ENCODE measurements at regions not wholly inside any gene's neighbourhood (a gene's known extent, or its start where the extent isn't known, plus 50 kb on each side); places are given as distances from the start of the nearest gene placed in this dataset.

DNA sequence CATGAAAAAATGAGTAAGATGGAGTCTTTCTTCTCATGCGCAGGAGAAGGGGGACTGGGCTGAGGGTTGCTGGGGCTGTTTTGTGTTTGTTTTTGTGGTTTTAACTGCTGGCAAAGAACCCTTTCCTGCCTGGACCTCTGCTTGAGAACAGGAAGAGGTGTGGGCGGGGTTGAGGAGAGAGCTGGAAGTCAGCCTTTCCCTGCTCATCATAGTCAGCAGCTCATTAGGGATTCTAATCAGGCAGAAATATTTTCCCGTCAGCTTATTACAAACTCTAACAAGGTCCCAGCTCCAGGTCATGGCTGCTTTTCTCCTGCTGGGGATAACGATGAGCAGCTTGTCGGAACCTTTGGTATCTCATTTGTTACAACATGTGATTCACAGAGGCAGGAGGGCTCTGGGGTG is 185.0 kb upstream of the NRXN3 start:
- Histone ChIP-seq H3K4me1 (peaks cover 0 to 14% (median 0%) of the 10 kb centered on the region in 3 donors), H3K4me3 (no peak overlapping the region), H3K36me3 (no peaks in the 10 kb centered on the region), H3K27ac (no peak overlapping the region), H3K9me3 (no peaks in the 10 kb centered on the region), H3K27me3 (peaks cover 19% of the 10 kb centered on the region)
- ATAC-seq = no peak
- 25 to 34% methylated on average over 2 to 5 of the region's 5 CpGs for WGBS, 2 donors (ENCODE audit: low coverage in 1 of 2)
- TF ChIP-seq EP300 (IDR thresholded peaks at IDR 0.05) = no peak
- TF ChIP-seq POLR2A (IDR thresholded peaks at IDR 0.05) = no peak
- no peak for TF ChIP-seq POLR2AphosphoS5 (IDR thresholded peaks at IDR 0.05)
- TF ChIP-seq, protein P1, sequence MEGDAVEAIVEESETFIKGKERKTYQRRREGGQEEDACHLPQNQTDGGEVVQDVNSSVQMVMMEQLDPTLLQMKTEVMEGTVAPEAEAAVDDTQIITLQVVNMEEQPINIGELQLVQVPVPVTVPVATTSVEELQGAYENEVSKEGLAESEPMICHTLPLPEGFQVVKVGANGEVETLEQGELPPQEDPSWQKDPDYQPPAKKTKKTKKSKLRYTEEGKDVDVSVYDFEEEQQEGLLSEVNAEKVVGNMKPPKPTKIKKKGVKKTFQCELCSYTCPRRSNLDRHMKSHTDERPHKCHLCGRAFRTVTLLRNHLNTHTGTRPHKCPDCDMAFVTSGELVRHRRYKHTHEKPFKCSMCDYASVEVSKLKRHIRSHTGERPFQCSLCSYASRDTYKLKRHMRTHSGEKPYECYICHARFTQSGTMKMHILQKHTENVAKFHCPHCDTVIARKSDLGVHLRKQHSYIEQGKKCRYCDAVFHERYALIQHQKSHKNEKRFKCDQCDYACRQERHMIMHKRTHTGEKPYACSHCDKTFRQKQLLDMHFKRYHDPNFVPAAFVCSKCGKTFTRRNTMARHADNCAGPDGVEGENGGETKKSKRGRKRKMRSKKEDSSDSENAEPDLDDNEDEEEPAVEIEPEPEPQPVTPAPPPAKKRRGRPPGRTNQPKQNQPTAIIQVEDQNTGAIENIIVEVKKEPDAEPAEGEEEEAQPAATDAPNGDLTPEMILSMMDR (IDR thresholded peaks at IDR 0.05) = no peak

DNA sequence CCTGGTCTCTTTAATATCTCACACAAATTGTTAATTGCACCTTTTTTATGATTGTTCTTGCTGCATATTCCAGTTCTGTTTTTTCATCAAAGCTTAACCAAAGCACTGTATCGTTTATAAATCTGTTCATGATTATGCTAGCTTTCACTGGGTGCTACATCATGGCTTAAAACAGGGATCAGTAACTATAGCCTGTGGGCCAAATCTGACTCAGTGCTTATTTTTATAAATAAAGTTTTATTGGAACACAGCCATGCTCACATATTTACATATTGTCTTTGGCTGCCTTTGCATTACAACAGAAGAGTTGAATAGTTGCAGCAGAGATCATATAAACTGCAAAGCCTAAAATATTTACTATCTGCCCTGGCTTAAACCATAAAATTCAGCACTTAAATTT is 183.4 kb upstream of the NRXN3 start:
- no peak overlapping the region for H3K4me3 ChIP-seq
- H3K36me3 ChIP-seq = no peaks in the 10 kb centered on the region
- WGBS, 2 donors (ENCODE audit: low coverage in 1 of 2) = 76% methylated on average over 1 of the region's 1 CpG; no CpG with 5 or more reads in 1 of the 2 donors
- H3K4me1 ChIP-seq = peaks cover 0 to 7% (median 0%) of the 10 kb centered on the region in 3 donors
- TF ChIP-seq POLR2A (IDR thresholded peaks at IDR 0.05) (no peak), EP300 (IDR thresholded peaks at IDR 0.05) (no peak)
- H3K27me3 ChIP-seq = peaks cover 4% of the 10 kb centered on the region
- no peak overlapping the region for H3K27ac ChIP-seq
- no peaks in the 10 kb centered on the region for H3K9me3 ChIP-seq
- ATAC-seq = no peak

DNA sequence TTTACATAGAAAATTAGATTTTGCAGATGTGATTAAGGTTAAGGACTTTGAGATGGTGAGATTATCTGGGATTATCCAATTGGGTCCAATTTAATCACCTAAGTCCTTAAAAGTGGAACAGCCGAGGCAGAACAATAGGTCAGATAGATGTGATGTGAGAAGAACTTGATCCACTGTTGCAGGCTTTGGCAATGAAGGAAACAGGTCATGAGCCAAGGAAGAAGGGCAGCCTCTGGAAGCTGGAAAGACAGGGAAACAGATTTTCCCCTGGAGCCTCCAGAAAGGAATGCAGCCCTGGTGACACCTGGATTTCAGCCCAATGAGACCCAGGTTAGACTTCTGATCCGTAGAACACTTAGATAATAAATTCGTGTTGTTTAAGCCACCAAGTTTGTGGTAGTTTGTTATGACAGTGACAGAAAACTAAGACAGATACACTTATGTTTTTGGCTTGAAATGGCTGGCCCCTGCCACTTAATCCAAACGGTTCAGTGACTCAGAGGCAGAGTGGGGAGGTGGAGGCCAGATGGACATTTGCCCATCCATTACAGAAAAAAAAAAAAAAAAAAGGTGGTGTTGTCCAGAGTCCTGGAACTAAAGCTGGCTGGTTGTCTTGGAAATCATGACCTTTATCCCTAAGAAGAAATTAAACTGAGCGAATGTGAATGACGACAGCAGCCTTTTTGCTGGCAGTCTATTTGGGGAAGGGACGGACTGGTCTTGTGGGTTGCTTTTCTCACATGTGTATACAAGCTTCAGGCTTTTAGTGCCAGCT is 181.9 kb upstream of the NRXN3 start:
- TF ChIP-seq, protein P1 (IDR thresholded peaks at IDR 0.05) = no peak
- no peak for TF ChIP-seq POLR2A (IDR thresholded peaks at IDR 0.05)
- TF ChIP-seq EP300 (IDR thresholded peaks at IDR 0.05) = no peak
- no peak for TF ChIP-seq POLR2AphosphoS5 (IDR thresholded peaks at IDR 0.05)
- Histone ChIP-seq H3K9me3 (no peaks in the 10 kb centered on the region), H3K36me3 (no peaks in the 10 kb centered on the region), H3K4me3 (no peak overlapping the region), H3K27me3 (no peaks in the 10 kb centered on the region), H3K27ac (peak overlapping the region in 2 of 4 donors; percentile 36 to 57), H3K4me1 (peaks cover 0 to 7% (median 0%) of the 10 kb centered on the region in 3 donors)
- 46 to 58% methylated on average over 6 to 7 of the region's 7 CpGs for WGBS, 2 donors (ENCODE audit: low coverage in 1 of 2)
- peak; percentile 25 for ATAC-seq

- ATAC-seq = no peak
- no peak overlapping the region for H3K4me3 ChIP-seq
- H3K9me3 ChIP-seq = no peaks in the 10 kb centered on the region
- WGBS, 2 donors (ENCODE audit: low coverage in 1 of 2) = 70 to 76% methylated on average over 2 of the region's 2 CpGs
- no peaks in the 10 kb centered on the region for H3K36me3 ChIP-seq
- peak overlapping the region in 3 of 4 donors; percentile 36 to 57 (median 39) for H3K27ac ChIP-seq
- H3K27me3 ChIP-seq = no peaks in the 10 kb centered on the region
- TF ChIP-seq, protein P1 (IDR thresholded peaks at IDR 0.05) = no peak
- TF ChIP-seq POLR2AphosphoS5 (IDR thresholded peaks at IDR 0.05) = no peak
- no peak for TF ChIP-seq EP300 (IDR thresholded peaks at IDR 0.05)
- no peak for TF ChIP-seq POLR2A (IDR thresholded peaks at IDR 0.05)
- peaks cover 0 to 7% (median 0%) of the 10 kb centered on the region in 3 donors for H3K4me1 ChIP-seq
Measured at GRCh38 chr14:77988970-77989369, 181.2 kb upstream of the NRXN3 start.

DNA sequence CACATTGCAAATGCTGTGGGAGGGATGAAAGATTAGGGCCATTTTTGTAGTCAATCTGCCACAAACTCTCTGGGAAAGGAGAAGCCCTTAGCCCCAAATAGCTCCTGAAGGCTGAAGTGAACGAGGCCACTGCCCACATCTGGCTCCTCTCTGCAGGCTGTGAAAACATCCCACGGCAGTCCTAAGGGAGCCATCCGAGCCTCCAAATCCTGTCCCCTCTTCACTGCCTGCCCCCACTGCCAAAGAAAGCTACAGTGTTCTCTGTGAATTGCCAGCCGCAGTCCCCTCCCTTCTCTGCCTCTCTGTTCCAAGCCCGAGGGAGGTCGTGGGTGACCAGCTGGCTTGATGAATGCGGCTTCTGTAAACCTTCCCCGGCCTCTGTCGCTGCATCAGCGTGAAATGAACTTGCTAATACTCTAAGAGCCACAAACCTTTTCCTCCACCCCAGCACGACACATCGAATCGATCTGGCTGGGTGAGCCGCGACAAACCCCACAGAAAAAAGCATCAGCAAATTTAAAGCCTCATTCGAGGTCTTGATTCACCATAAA is 180.7 kb upstream of the NRXN3 start:
- no peak overlapping the region for H3K4me3 ChIP-seq
- peaks cover 0 to 7% (median 0%) of the 10 kb centered on the region in 3 donors for H3K4me1 ChIP-seq
- H3K9me3 ChIP-seq = no peaks in the 10 kb centered on the region
- 54 to 58% methylated on average over 12 to 14 of the region's 16 CpGs for WGBS, 2 donors (ENCODE audit: low coverage in 1 of 2)
- H3K27me3 ChIP-seq = no peaks in the 10 kb centered on the region
- H3K36me3 ChIP-seq = no peaks in the 10 kb centered on the region
- peak overlapping the region in 3 of 4 donors; percentile 36 to 57 (median 39) for H3K27ac ChIP-seq
- no peak for ATAC-seq
- TF ChIP-seq POLR2AphosphoS5 (IDR thresholded peaks at IDR 0.05) (no peak), POLR2A (IDR thresholded peaks at IDR 0.05) (no peak), EP300 (IDR thresholded peaks at IDR 0.05) (no peak)
- TF ChIP-seq, protein P1 (IDR thresholded peaks at IDR 0.05) = no peak
